Type B pancreatic cell (in vitro differentiated cells): ENCODE measurements at regions not wholly inside any gene's neighbourhood (a gene's known extent, or its start where the extent isn't known, plus 50 kb on each side); places are given as distances from the start of the nearest gene placed in this dataset.

Experiments
- DNase-seq: peaks from one replicate; pipeline ENCODE4 v3.0.0; 2021; ENCODE audit warnings: mixed read lengths; ENCODE audit not compliant: unreplicated experiment; ENCODE audit errors: extremely low spot score
- H3K27ac Mint-ChIP-seq: 2 replicates; pipeline ENCODE4 v1.8.0; 2021; ENCODE audit warnings: mild to moderate bottlenecking, mixed read lengths
- H3K27me3 Mint-ChIP-seq: 2 replicates; pipeline ENCODE4 v1.8.0; 2021; ENCODE audit warnings: mixed read lengths
- H3K36me3 Mint-ChIP-seq: 2 replicates; pipeline ENCODE4 v1.8.0; 2021; ENCODE audit warnings: mixed read lengths
- H3K4me1 Mint-ChIP-seq: one replicate; pipeline ENCODE4 v1.8.0; 2021; ENCODE audit warnings: mixed read lengths; ENCODE audit not compliant: unreplicated experiment
- H3K4me3 Mint-ChIP-seq: 2 replicates; pipeline ENCODE4 v1.8.0; 2021; ENCODE audit warnings: mild to moderate bottlenecking, mixed read lengths
- H3K9me3 Mint-ChIP-seq: 2 replicates; pipeline ENCODE4 v1.8.0; 2021; ENCODE audit warnings: mixed read lengths
- CTCF ChIP-seq: fragments of 200-600 bp; sonication (generic); conservative IDR thresholded peaks from 2 replicates; pipeline ENCODE4 v1.5.0; 2021; ENCODE audit warnings: antibody characterized with exemption, mild to moderate bottlenecking

- no peak for DNase-seq
- no peaks in the 10 kb centered on the region for H3K4me1 Mint-ChIP-seq
- no peak for TF ChIP-seq CTCF
- no peak overlapping the region for H3K4me3 Mint-ChIP-seq
- no peaks in the 10 kb centered on the region for H3K36me3 Mint-ChIP-seq
- H3K27me3 Mint-ChIP-seq, result peaks cover 32% of the 10 kb centered on the region
- H3K9me3 Mint-ChIP-seq, result no peaks in the 10 kb centered on the region
- no peak overlapping the region for H3K27ac Mint-ChIP-seq
These were observed 232.5 kb upstream of the NCAM1 start for GRCh38 chr11:112728716-112729115.

DNA sequence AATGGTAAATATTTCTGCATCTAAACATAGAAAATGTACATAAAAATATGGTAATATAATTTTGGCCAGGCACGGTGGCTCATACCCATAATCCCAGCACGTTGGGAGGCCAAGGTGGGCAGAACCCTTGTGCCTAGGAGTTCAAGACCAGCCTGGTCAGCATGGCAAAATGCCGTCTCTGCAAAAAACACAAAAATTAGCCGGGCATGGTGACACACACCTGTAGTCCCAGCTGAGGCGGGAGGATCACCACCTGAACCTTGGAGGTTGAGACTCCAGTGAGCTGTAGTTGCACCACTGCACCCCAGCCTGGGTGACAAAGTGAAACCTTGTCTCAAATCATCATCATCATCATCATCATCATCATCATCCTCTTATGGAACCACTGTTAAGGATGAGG lies 230.6 kb upstream of the NCAM1 start:
- no peaks in the 10 kb centered on the region for H3K9me3 Mint-ChIP-seq
- no peak for TF ChIP-seq CTCF
- no peak overlapping the region for H3K4me3 Mint-ChIP-seq
- no peaks in the 10 kb centered on the region for H3K36me3 Mint-ChIP-seq
- H3K27ac Mint-ChIP-seq, result no peak overlapping the region
- DNase-seq, result no peak
- H3K4me1 Mint-ChIP-seq, result no peaks in the 10 kb centered on the region
- H3K27me3 Mint-ChIP-seq, result peaks cover 32% of the 10 kb centered on the region

DNA sequence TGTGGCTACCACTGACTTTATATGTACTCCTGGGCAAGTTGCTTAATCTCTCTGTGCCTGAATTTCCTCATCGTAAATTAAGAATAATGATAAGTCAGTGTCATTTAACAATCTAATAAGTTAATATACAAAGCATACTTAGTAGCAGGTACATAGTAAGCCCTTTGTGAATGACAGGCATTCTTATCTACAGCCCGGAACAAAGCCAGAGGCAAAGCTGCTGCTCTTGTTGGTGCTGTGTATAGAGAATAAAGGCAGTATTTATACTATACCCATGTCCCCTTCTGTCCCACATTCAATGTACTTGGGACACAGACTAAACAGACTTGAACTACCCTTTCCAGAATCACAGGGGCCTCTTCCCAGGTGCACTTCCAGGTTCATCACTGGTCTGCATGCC lies 229.7 kb upstream of the NCAM1 start:
- no peak overlapping the region for H3K4me3 Mint-ChIP-seq
- no peaks in the 10 kb centered on the region for H3K9me3 Mint-ChIP-seq
- H3K4me1 Mint-ChIP-seq, result no peaks in the 10 kb centered on the region
- no peak for DNase-seq
- H3K27ac Mint-ChIP-seq, result no peak overlapping the region
- no peaks in the 10 kb centered on the region for H3K36me3 Mint-ChIP-seq
- peaks cover 34% of the 10 kb centered on the region for H3K27me3 Mint-ChIP-seq
- TF ChIP-seq CTCF, result no peak

DNA sequence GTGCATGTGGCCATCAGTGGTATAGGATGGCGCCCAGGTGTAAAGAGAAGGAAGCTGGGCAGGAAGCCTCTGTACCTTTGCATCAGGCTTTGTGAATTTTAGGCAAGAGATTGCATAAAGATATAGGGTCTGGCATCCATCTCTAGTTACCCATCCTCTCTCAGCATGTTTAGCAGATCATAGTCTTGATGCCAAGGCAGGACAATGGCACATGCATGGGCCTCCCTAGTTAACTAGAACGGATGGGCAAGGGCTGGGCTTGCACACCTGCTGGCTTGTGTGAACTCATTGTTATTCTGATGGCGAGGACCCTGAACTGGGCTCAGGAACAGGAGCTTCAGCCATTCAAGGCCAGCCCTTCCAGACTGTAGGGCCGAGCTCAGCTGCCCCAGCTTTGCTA lies 229.2 kb upstream of the NCAM1 start:
- H3K4me3 Mint-ChIP-seq, result no peak overlapping the region
- no peaks in the 10 kb centered on the region for H3K4me1 Mint-ChIP-seq
- no peaks in the 10 kb centered on the region for H3K36me3 Mint-ChIP-seq
- no peak for DNase-seq
- H3K27me3 Mint-ChIP-seq, result peaks cover 29% of the 10 kb centered on the region
- TF ChIP-seq CTCF, result no peak
- H3K27ac Mint-ChIP-seq, result no peak overlapping the region
- H3K9me3 Mint-ChIP-seq, result no peaks in the 10 kb centered on the region

- Mint-ChIP-seq H3K27ac (no peak overlapping the region), H3K9me3 (no peaks in the 10 kb centered on the region), H3K4me1 (no peaks in the 10 kb centered on the region), H3K36me3 (no peaks in the 10 kb centered on the region), H3K4me3 (no peak overlapping the region), H3K27me3 (peaks cover 28% of the 10 kb centered on the region)
- DNase-seq, result no peak
- no peak for TF ChIP-seq CTCF
These were observed 227.0 kb upstream of the NCAM1 start for GRCh38 chr11:112734207-112734606.

DNA sequence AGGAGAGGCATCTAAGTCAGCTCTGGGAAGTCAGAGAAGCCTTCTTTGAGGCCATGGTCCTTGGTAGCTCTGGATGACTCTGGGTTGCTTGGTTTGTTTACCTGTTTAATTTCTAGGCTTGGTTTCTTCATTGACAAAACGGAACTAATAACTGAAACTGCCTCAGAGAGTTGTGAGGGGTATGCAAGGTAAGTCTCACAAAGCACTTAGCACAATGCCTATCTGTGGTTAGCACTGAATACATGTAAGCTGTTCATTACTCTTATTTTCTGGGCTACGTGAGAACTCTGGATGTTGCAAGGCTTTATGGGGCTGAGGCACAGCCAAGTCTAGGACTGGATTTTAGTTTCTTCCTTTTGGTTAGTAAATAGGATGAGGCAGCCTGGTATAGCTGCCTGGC lies 225.8 kb upstream of the NCAM1 start:
- Mint-ChIP-seq H3K36me3 (no peaks in the 10 kb centered on the region), H3K27me3 (peaks cover 29% of the 10 kb centered on the region), H3K4me3 (no peak overlapping the region), H3K27ac (no peak overlapping the region), H3K4me1 (no peaks in the 10 kb centered on the region), H3K9me3 (no peaks in the 10 kb centered on the region)
- no peak for DNase-seq
- no peak for TF ChIP-seq CTCF
